Naive thymus-derived CD8-positive, alpha-beta T cell (primary cell): ENCODE measurements at regions not wholly inside any gene's neighbourhood (a gene's known extent, or its start where the extent isn't known, plus 50 kb on each side); places are given as distances from the start of the nearest gene placed in this dataset.
"Not testable (repeated sequence)": the region's sequence is repeated elsewhere in the genome, so short reads cannot be mapped to it uniquely, and the experiment has no call there.

ENCODE experiments used
- ATAC-seq, 2 donors: fragments of 150-1000 bp; cut with Tn5 transposase in 1 of 2; sonication (Bioruptor Pico), chemical (Tn5 transposase) in 1 of 2; 1 replicate in 1 of 2; 2 replicates in 1 of 2; pipeline ENCODE4 v1.10.0; 2021; ENCODE audit warnings: mild to moderate bottlenecking in 2 of 2, moderate library complexity in 2 of 2
- POLR2A ChIA-PET: fragments of 350-600 bp; sonication (Branson Sonifier 250); formaldehyde crosslinking; loops from one replicate; lab custom pipeline; 2021; ENCODE audit warnings: antibody characterized with exemption; lab: Charles Lee
- DNase-seq, 10 donors: peaks; one replicate each; pipeline versions ENCODE4 v3.0.0 to v3.0.0-alpha.2; 2020 to 2022
- H3K27ac Mint-ChIP-seq, 10 donors: one replicate each; pipeline ENCODE4 v1.8.0; 2020 to 2022; ENCODE audit warnings: mild to moderate bottlenecking in 10 of 10, mixed read lengths in 10 of 10, moderate library complexity in 4 of 10, inconsistent platforms in 1 of 10
- H3K27me3 Mint-ChIP-seq, 5 donors: one replicate each; pipeline ENCODE4 v1.8.0; 2021 to 2022; ENCODE audit warnings: mixed read lengths in 5 of 5
- H3K36me3 Mint-ChIP-seq, 3 donors: one replicate each; pipeline ENCODE4 v1.8.0; 2020 to 2022; ENCODE audit warnings: mixed read lengths in 3 of 3, mild to moderate bottlenecking in 2 of 3, inconsistent platforms in 1 of 3
- H3K4me1 Mint-ChIP-seq, 4 donors: one replicate each; pipeline ENCODE4 v1.8.0; 2021 to 2022; ENCODE audit warnings: mixed read lengths in 4 of 4
- H3K4me3 Mint-ChIP-seq, 10 donors: one replicate each; pipeline ENCODE4 v1.8.0; 2020 to 2022; ENCODE audit warnings: mild to moderate bottlenecking in 10 of 10, mixed read lengths in 10 of 10, moderate library complexity in 6 of 10, inconsistent platforms in 1 of 10
- H3K9me3 Mint-ChIP-seq, 9 donors: one replicate each; pipeline ENCODE4 v1.8.0; 2020 to 2022; ENCODE audit warnings: mixed read lengths in 9 of 9, mild to moderate bottlenecking in 3 of 9, inconsistent platforms in 1 of 9, moderate library complexity in 1 of 9

GRCh38 chr13:80998603-80999002 lies 657.7 kb upstream of the SPRY2 start:
- H3K4me3 Mint-ChIP-seq, ATAC-seq, H3K27ac Mint-ChIP-seq, POLR2A ChIA-PET, H3K36me3 Mint-ChIP-seq, H3K4me1 Mint-ChIP-seq, H3K27me3 Mint-ChIP-seq, DNase-seq: not testable (repeated sequence)
- peaks cover 0 to 25% (median 10%) of the 10 kb centered on the region in 9 donors for H3K9me3 Mint-ChIP-seq

- ATAC-seq (no peak), DNase-seq (no peak)
- H3K27ac Mint-ChIP-seq = no peak overlapping the region
- H3K9me3 Mint-ChIP-seq = peaks cover 0 to 30% (median 9%) of the 10 kb centered on the region in 9 donors
- POLR2A ChIA-PET = no interaction called here
- no peaks in the 10 kb centered on the region for H3K27me3 Mint-ChIP-seq
- no peak overlapping the region for H3K4me3 Mint-ChIP-seq
- H3K4me1 Mint-ChIP-seq = no peaks in the 10 kb centered on the region
- no peaks in the 10 kb centered on the region for H3K36me3 Mint-ChIP-seq
Measured at GRCh38 chr13:80989747-80990146, 648.8 kb upstream of the SPRY2 start.

GRCh38 chr13:80989241-80989640 lies 648.3 kb upstream of the SPRY2 start:
- Mint-ChIP-seq H3K4me1 (no peaks in the 10 kb centered on the region), H3K36me3 (no peaks in the 10 kb centered on the region), H3K27me3 (no peaks in the 10 kb centered on the region), H3K27ac (no peak overlapping the region), H3K9me3 (peaks cover 0 to 32% (median 9%) of the 10 kb centered on the region in 9 donors), H3K4me3 (no peak overlapping the region)
- POLR2A ChIA-PET = no interaction called here
- DNase-seq (no peak), ATAC-seq (no peak)

- H3K27ac Mint-ChIP-seq = no peak overlapping the region
- no peaks in the 10 kb centered on the region for H3K36me3 Mint-ChIP-seq
Measured at GRCh38 chr13:80988391-80989151, 647.6 kb upstream of the SPRY2 start.

GRCh38 chr13:80979035-80979641 lies 638.2 kb upstream of the SPRY2 start:
- H3K27me3 Mint-ChIP-seq = no peaks in the 10 kb centered on the region
- ATAC-seq = no peak
- H3K27ac Mint-ChIP-seq = no peak overlapping the region
- no peaks in the 10 kb centered on the region for H3K4me1 Mint-ChIP-seq
- peak in 1 of 10 donors; percentile 10 for DNase-seq
- H3K36me3 Mint-ChIP-seq = no peaks in the 10 kb centered on the region
- POLR2A ChIA-PET = no interaction called here
- peaks cover 0 to 10% (median 2%) of the 10 kb centered on the region in 9 donors for H3K9me3 Mint-ChIP-seq
- H3K4me3 Mint-ChIP-seq = no peak overlapping the region

More at GRCh38 chr13:80988391-80989151, 647.6 kb upstream of the SPRY2 start:
- no peaks in the 10 kb centered on the region for H3K4me1 Mint-ChIP-seq
- H3K27me3 Mint-ChIP-seq = no peaks in the 10 kb centered on the region
- POLR2A ChIA-PET = no interaction called here
- H3K9me3 Mint-ChIP-seq = peaks cover 0 to 32% (median 9%) of the 10 kb centered on the region in 9 donors
- ATAC-seq = no peak
- DNase-seq = no peak
- no peak overlapping the region for H3K4me3 Mint-ChIP-seq

GRCh38 chr13:80977168-80977567 lies 636.2 kb upstream of the SPRY2 start:
- POLR2A ChIA-PET = no interaction called here

GRCh38 chr13:80975903-80976302 lies 635.0 kb upstream of the SPRY2 start:
- ATAC-seq = no peak
- POLR2A ChIA-PET = no interaction called here

More at GRCh38 chr13:80977168-80977567, 636.2 kb upstream of the SPRY2 start:
- H3K4me1 Mint-ChIP-seq = no peaks in the 10 kb centered on the region
- no peaks in the 10 kb centered on the region for H3K27me3 Mint-ChIP-seq
- DNase-seq (no peak), ATAC-seq (no peak)
- no peak overlapping the region for H3K4me3 Mint-ChIP-seq
- H3K27ac Mint-ChIP-seq = no peak overlapping the region
- peaks cover 0 to 10% (median 0%) of the 10 kb centered on the region in 9 donors for H3K9me3 Mint-ChIP-seq
- no peaks in the 10 kb centered on the region for H3K36me3 Mint-ChIP-seq

GRCh38 chr13:80973721-80974120 lies 632.8 kb upstream of the SPRY2 start:
- Mint-ChIP-seq H3K27ac (no peak overlapping the region), H3K9me3 (peaks cover 0 to 4% (median 0%) of the 10 kb centered on the region in 9 donors), H3K4me3 (no peak overlapping the region), H3K27me3 (no peaks in the 10 kb centered on the region), H3K4me1 (no peaks in the 10 kb centered on the region), H3K36me3 (no peaks in the 10 kb centered on the region)
- ATAC-seq = no peak
- DNase-seq = no peak
- POLR2A ChIA-PET = no interaction called here

More at GRCh38 chr13:80975903-80976302, 635.0 kb upstream of the SPRY2 start:
- Mint-ChIP-seq H3K27me3 (no peaks in the 10 kb centered on the region), H3K4me1 (no peaks in the 10 kb centered on the region), H3K4me3 (no peak overlapping the region), H3K9me3 (peaks cover 0 to 6% (median 0%) of the 10 kb centered on the region in 9 donors), H3K36me3 (no peaks in the 10 kb centered on the region), H3K27ac (no peak overlapping the region)
- DNase-seq = no peak

GRCh38 chr13:80972857-80973478 lies 632.0 kb upstream of the SPRY2 start:
- Mint-ChIP-seq H3K36me3 (no peaks in the 10 kb centered on the region), H3K27me3 (no peaks in the 10 kb centered on the region), H3K4me1 (no peaks in the 10 kb centered on the region), H3K27ac (no peak overlapping the region), H3K9me3 (peaks cover 0 to 4% (median 0%) of the 10 kb centered on the region in 9 donors), H3K4me3 (no peak overlapping the region)
- no peak for ATAC-seq
- POLR2A ChIA-PET = no interaction called here
- DNase-seq = no peak

- DNase-seq (no peak), ATAC-seq (no peak)
- Mint-ChIP-seq H3K27ac (no peak overlapping the region), H3K27me3 (no peaks in the 10 kb centered on the region), H3K4me1 (peaks cover 0 to 1% (median 0%) of the 10 kb centered on the region in 4 donors), H3K36me3 (no peaks in the 10 kb centered on the region), H3K4me3 (no peak overlapping the region), H3K9me3 (peaks cover 0 to 10% (median 0%) of the 10 kb centered on the region in 9 donors)
- POLR2A ChIA-PET = no interaction called here
Measured at GRCh38 chr13:80965097-80965496, 624.2 kb upstream of the SPRY2 start.

GRCh38 chr13:80962855-80963254 lies 621.9 kb upstream of the SPRY2 start:
- Mint-ChIP-seq H3K27ac (no peak overlapping the region), H3K4me3 (no peak overlapping the region), H3K4me1 (peaks cover 0 to 1% (median 0%) of the 10 kb centered on the region in 4 donors), H3K36me3 (no peaks in the 10 kb centered on the region), H3K27me3 (no peaks in the 10 kb centered on the region), H3K9me3 (peaks cover 0 to 10% (median 0%) of the 10 kb centered on the region in 9 donors)
- POLR2A ChIA-PET = no interaction called here
- DNase-seq = no peak
- ATAC-seq = no peak

GRCh38 chr13:80962173-80962572 lies 621.2 kb upstream of the SPRY2 start:
- Mint-ChIP-seq H3K27me3 (no peaks in the 10 kb centered on the region), H3K4me3 (no peak overlapping the region), H3K36me3 (no peaks in the 10 kb centered on the region), H3K27ac (no peak overlapping the region), H3K9me3 (peaks cover 0 to 10% (median 0%) of the 10 kb centered on the region in 9 donors), H3K4me1 (peaks cover 0 to 1% (median 0%) of the 10 kb centered on the region in 4 donors)
- ATAC-seq (no peak), DNase-seq (no peak)
- POLR2A ChIA-PET = no interaction called here

GRCh38 chr13:80957019-80957655 lies 616.2 kb upstream of the SPRY2 start:
- Mint-ChIP-seq H3K9me3 (peaks cover 0 to 13% (median 2%) of the 10 kb centered on the region in 9 donors), H3K27me3 (no peaks in the 10 kb centered on the region), H3K4me3 (no peak overlapping the region), H3K27ac (no peak overlapping the region), H3K4me1 (no peaks in the 10 kb centered on the region), H3K36me3 (no peaks in the 10 kb centered on the region)
- ATAC-seq = no peak
- POLR2A ChIA-PET = no interaction called here
- no peak for DNase-seq
